Suprapubic skin (tissue), 4 donors: ENCODE measurements at regions not wholly inside any gene's neighbourhood (a gene's known extent, or its start where the extent isn't known, plus 50 kb on each side); places are given as distances from the start of the nearest gene placed in this dataset.

Experiments
- CTCF ChIP-seq, 2 donors: fragments of 200-600 bp in 1 of 2; fragments of 450-650 bp in 1 of 2; sonication (generic) in 1 of 2; IDR thresholded peaks; one replicate each; pipeline ENCODE4 v1.5.1; 2016 to 2019; ENCODE audit warnings: antibody characterized with exemption in 2 of 2, mild to moderate bottlenecking in 1 of 2, moderate library complexity in 1 of 2
- EP300 ChIP-seq: sonication (generic); formaldehyde crosslinking; IDR thresholded peaks from one replicate; pipeline ENCODE4 v1.6.1; 2017; ENCODE audit warnings: antibody characterized with exemption
- POLR2A ChIP-seq, 2 donors: fragments of 450-650 bp; IDR thresholded peaks; one replicate each; pipeline ENCODE4 v1.6.1; 2017; ENCODE audit warnings: antibody characterized with exemption in 2 of 2, mild to moderate bottlenecking in 2 of 2, moderate library complexity in 2 of 2
- POLR2AphosphoS5 ChIP-seq, 3 donors: sonication (generic); formaldehyde crosslinking; IDR thresholded peaks; one replicate each; pipeline ENCODE4 v1.6.1; 2017; ENCODE audit warnings: antibody characterized with exemption in 3 of 3

DNA sequence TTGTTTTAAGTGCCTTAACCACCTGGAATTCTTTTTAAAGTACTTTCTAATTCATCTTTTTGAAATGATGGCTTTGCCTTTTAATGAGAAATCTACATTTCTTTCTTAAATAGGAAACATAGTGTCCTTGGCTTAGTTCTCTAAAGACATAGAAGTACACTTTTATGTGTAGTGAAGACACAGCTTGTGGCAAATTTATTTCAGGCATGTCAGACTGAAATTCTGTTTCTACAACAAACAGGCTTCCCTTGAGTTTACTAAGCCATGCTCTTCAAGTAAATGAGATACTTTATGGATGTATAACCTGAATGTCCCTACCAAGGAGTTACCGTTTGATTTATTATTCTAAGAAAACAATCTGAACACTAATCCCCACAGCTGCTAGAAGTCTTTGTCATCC is 136.9 kb upstream of the MAGI2 start:
- TF ChIP-seq CTCF (IDR thresholded peaks at IDR 0.05): no peak
- TF ChIP-seq POLR2AphosphoS5 (IDR thresholded peaks at IDR 0.05): no peak
- TF ChIP-seq POLR2A (IDR thresholded peaks at IDR 0.05): no peak
- TF ChIP-seq EP300: no peak
